ENCODE measurements at regions not wholly inside any gene's neighbourhood (a gene's known extent, or its start where the extent isn't known, plus 50 kb on each side); places are given as distances from the start of the nearest gene placed in this dataset.
"Not testable (repeated sequence)": the region's sequence is repeated elsewhere in the genome, so short reads cannot be mapped to it uniquely, and the experiment has no call there.

GRCh38 chr3:26763723-26764122, 141.2 kb downstream of the LRRC3B start:
- no peak for DNase-seq (ENCODE audit: low spot score)

GRCh38 chr3:26766031-26766430, 143.5 kb downstream of the LRRC3B start:
- no peak for DNase-seq (ENCODE audit: low spot score)

GRCh38 chr3:26768068-26768651, 145.6 kb downstream of the LRRC3B start:
- no peak for DNase-seq (ENCODE audit: low spot score)

GRCh38 chr3:26799679-26800317, 177.2 kb downstream of the LRRC3B start:
- no peak for DNase-seq (ENCODE audit: low spot score)

- no peak for DNase-seq (ENCODE audit: low spot score)
These were observed 184.7 kb downstream of the LRRC3B start for GRCh38 chr3:26807272-26807671.

GRCh38 chr3:26825454-26825853, 202.9 kb downstream of the LRRC3B start:
- DNase-seq (ENCODE audit: low spot score) = no peak

GRCh38 chr3:26827169-26827568, 204.6 kb downstream of the LRRC3B start:
- DNase-seq (ENCODE audit: low spot score) = no peak

GRCh38 chr3:26838026-26838425, 215.5 kb downstream of the LRRC3B start:
- DNase-seq (ENCODE audit: low spot score) = no peak

- DNase-seq (ENCODE audit: low spot score) = no peak
These were observed 216.4 kb downstream of the LRRC3B start for GRCh38 chr3:26839001-26839400.

GRCh38 chr3:26840272-26840870, 217.8 kb downstream of the LRRC3B start:
- no peak for DNase-seq (ENCODE audit: low spot score)

- no peak for DNase-seq (ENCODE audit: low spot score)
These were observed 222.6 kb downstream of the LRRC3B start for GRCh38 chr3:26845194-26845593.

GRCh38 chr3:26847680-26848079, 225.1 kb downstream of the LRRC3B start:
- no peak for DNase-seq (ENCODE audit: low spot score)

- DNase-seq (ENCODE audit: low spot score) = no peak
These were observed 271.9 kb downstream of the LRRC3B start for GRCh38 chr3:26894443-26894842.

GRCh38 chr3:26915208-26915607, 292.6 kb downstream of the LRRC3B start:
- no peak for DNase-seq (ENCODE audit: low spot score)

GRCh38 chr3:26920646-26921478, 298.3 kb downstream of the LRRC3B start:
- DNase-seq (ENCODE audit: low spot score) = no peak

GRCh38 chr3:26931896-26932295, 309.3 kb downstream of the LRRC3B start:
- DNase-seq (ENCODE audit: low spot score) = no peak

GRCh38 chr3:26932752-26933151, 310.2 kb downstream of the LRRC3B start:
- no peak for DNase-seq (ENCODE audit: low spot score)

GRCh38 chr3:26945480-26945879, 322.9 kb downstream of the LRRC3B start:
- DNase-seq (ENCODE audit: low spot score) = not testable (repeated sequence)

- no peak for DNase-seq (ENCODE audit: low spot score)
These were observed 337.8 kb downstream of the LRRC3B start for GRCh38 chr3:26960382-26960781.

GRCh38 chr3:26962492-26963360, 340.2 kb downstream of the LRRC3B start:
- DNase-seq (ENCODE audit: low spot score) = no peak

GRCh38 chr3:26963361-26963743, 340.8 kb downstream of the LRRC3B start:
- peak; percentile 12 for DNase-seq (ENCODE audit: low spot score)

- no peak for DNase-seq (ENCODE audit: low spot score)
These were observed 341.7 kb downstream of the LRRC3B start for GRCh38 chr3:26964313-26964712.
